Adipose tissue (tissue), 3 donors: ENCODE measurements at regions not wholly inside any gene's neighbourhood (a gene's known extent, or its start where the extent isn't known, plus 50 kb on each side); places are given as distances from the start of the nearest gene placed in this dataset.
"Not testable (repeated sequence)": the region's sequence is repeated elsewhere in the genome, so short reads cannot be mapped to it uniquely, and the experiment has no call there.

Source experiments
- H3K27ac ChIP-seq: one replicate; pipeline ENCODE4 v1.5.1; 2013; ENCODE audit warnings: low read depth, low read length
- WGBS, 3 donors: extraction: QIAGEN DNeasy Blood & Tissue Kit; methylation state at CpG; one replicate each; pipeline ENCODE4 v1.1.7; 2013; 5-methylcytosine and 5-hydroxymethylcytosine counted together
- donor health status: healthy with polysubstance abuse.
- donor health status: Bipolar disorder and iron deficiency.
- donor health status: healthy.

GRCh38 chr15:92800416-92801055, 99.6 kb upstream of the CHD2 start:
- not testable (repeated sequence) for H3K27ac ChIP-seq
- 92 to 97% (median 95%) methylated on average over 12 of the region's 12 CpGs for WGBS, 3 donors

- 90 to 91% (median 91%) methylated on average over 13 of the region's 13 CpGs for WGBS, 3 donors
Observed at GRCh38 chr15:92801056-92801773, 98.9 kb upstream of the CHD2 start.

GRCh38 chr15:92801774-92802464, 98.2 kb upstream of the CHD2 start:
- H3K27ac ChIP-seq = no peak overlapping the region
- WGBS, 3 donors = 52 to 89% (median 53%) methylated on average over 5 of the region's 5 CpGs

More at GRCh38 chr15:92801056-92801773, 98.9 kb upstream of the CHD2 start:
- not testable (repeated sequence) for H3K27ac ChIP-seq

GRCh38 chr15:92803536-92803851, 96.6 kb upstream of the CHD2 start:
- H3K27ac ChIP-seq = peak overlapping the region; percentile 64
- 21 to 93% (median 22%) methylated on average over 1 of the region's 1 CpG for WGBS, 3 donors

- H3K27ac ChIP-seq = peak overlapping the region; percentile 64
- WGBS, 3 donors = 23 to 67% (median 27%) methylated on average over 5 of the region's 5 CpGs
Observed at GRCh38 chr15:92803852-92804609, 96.1 kb upstream of the CHD2 start.

- WGBS, 3 donors = 91 to 94% (median 94%) methylated on average over 5 of the region's 5 CpGs
- H3K27ac ChIP-seq = peak overlapping the region; percentile 38
Observed at GRCh38 chr15:92804610-92804936, 95.6 kb upstream of the CHD2 start.

- 92 to 94% (median 93%) methylated on average over 10 of the region's 10 CpGs for WGBS, 3 donors
- H3K27ac ChIP-seq = no peak overlapping the region
Observed at GRCh38 chr15:92805080-92805690, 94.9 kb upstream of the CHD2 start.

GRCh38 chr15:92806171-92806570, 94.0 kb upstream of the CHD2 start:
- H3K27ac ChIP-seq = not testable (repeated sequence)
- 97 to 99% (median 97%) methylated on average over 11 of the region's 11 CpGs for WGBS, 3 donors

- WGBS, 3 donors = 82 to 83% (median 83%) methylated on average over 16 to 17 of the region's 17 CpGs
- H3K27ac ChIP-seq = no peak overlapping the region
Observed at GRCh38 chr15:92806763-92807162, 93.4 kb upstream of the CHD2 start.

- peak overlapping the region; percentile 79 for H3K27ac ChIP-seq
- WGBS, 3 donors = 30 to 56% (median 42%) methylated on average over 14 of the region's 14 CpGs
Observed at GRCh38 chr15:92807971-92808571, 92.1 kb upstream of the CHD2 start.

- peak overlapping the region; percentile 79 for H3K27ac ChIP-seq
- whole genome bisulfite sequencing, 3 donors = 3 to 4% (median 4%) methylated on average over 30 of the region's 30 CpGs
Observed at GRCh38 chr15:92808598-92809063, 91.5 kb upstream of the CHD2 start.

- H3K27ac ChIP-seq = peak overlapping the region; percentile 88
- 0% methylated on average over 79 to 80 of the region's 80 CpGs for WGBS, 3 donors
Observed at GRCh38 chr15:92809064-92809879, 90.9 kb upstream of the CHD2 start.

- peak overlapping the region; percentile 88 for H3K27ac ChIP-seq
- 6 to 8% (median 7%) methylated on average over 12 of the region's 12 CpGs for WGBS, 3 donors
Observed at GRCh38 chr15:92809880-92810361, 90.2 kb upstream of the CHD2 start.

- WGBS, 3 donors = 3 to 14% (median 8%) methylated on average over 10 of the region's 10 CpGs
- no peak overlapping the region for H3K27ac ChIP-seq
Observed at GRCh38 chr15:92810418-92811138, 89.5 kb upstream of the CHD2 start.

- WGBS, 3 donors = 18 to 60% (median 57%) methylated on average over 6 of the region's 6 CpGs
- H3K27ac ChIP-seq = no peak overlapping the region
Observed at GRCh38 chr15:92811148-92811913, 88.8 kb upstream of the CHD2 start.

- WGBS, 3 donors = 58 to 91% (median 81%) methylated on average over 12 of the region's 12 CpGs
- H3K27ac ChIP-seq = no peak overlapping the region
Observed at GRCh38 chr15:92812271-92812670, 87.9 kb upstream of the CHD2 start.
